GM12872 (cell line): ENCODE measurements at regions not wholly inside any gene's neighbourhood (a gene's known extent, or its start where the extent isn't known, plus 50 kb on each side); places are given as distances from the start of the nearest gene placed in this dataset.

Experiments
- TF ChIP-seq, protein P1 (sequence below): IDR thresholded peaks from 3 replicates; pipeline ENCODE4 v1.5.1; 2011; ENCODE audit warnings: low read depth, mild to moderate bottlenecking, low read length, moderate library complexity; ENCODE audit not compliant: insufficient read depth

- TF ChIP-seq, protein P1, sequence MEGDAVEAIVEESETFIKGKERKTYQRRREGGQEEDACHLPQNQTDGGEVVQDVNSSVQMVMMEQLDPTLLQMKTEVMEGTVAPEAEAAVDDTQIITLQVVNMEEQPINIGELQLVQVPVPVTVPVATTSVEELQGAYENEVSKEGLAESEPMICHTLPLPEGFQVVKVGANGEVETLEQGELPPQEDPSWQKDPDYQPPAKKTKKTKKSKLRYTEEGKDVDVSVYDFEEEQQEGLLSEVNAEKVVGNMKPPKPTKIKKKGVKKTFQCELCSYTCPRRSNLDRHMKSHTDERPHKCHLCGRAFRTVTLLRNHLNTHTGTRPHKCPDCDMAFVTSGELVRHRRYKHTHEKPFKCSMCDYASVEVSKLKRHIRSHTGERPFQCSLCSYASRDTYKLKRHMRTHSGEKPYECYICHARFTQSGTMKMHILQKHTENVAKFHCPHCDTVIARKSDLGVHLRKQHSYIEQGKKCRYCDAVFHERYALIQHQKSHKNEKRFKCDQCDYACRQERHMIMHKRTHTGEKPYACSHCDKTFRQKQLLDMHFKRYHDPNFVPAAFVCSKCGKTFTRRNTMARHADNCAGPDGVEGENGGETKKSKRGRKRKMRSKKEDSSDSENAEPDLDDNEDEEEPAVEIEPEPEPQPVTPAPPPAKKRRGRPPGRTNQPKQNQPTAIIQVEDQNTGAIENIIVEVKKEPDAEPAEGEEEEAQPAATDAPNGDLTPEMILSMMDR, result no peak
Observed at GRCh38 chr20:51961964-51962761, 159.8 kb upstream of the SALL4 start.

DNA sequence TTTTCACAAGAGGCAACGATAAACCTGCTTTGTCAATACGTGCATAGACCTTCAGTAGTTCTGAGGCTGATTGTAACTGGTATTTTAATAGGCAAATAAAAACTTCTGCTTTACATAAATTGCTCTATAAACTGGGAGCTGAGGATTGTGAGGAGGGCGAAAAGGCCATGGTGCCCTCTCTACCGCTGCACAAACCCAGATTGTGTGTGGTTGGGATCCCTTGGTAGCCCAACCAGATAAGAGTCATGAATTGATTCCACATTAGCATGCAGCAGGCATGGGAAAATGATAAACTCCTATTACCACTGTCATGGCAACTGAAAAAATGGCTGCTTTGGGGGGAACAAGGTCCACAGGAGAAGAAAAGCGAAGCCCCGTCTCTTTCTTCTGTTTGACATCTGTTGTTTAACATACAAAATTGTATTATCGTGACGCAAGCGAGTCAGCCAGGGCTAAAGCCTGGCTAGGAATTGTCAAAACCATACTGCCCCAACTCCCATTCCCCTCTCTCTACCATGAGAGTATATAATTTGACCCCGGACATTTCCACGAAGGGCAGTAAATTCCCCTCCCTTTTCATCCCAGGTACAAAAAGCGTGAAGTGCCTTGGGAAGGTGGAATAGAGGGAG lies 157.8 kb upstream of the SALL4 start:
- TF ChIP-seq, protein P1, result no peak

GRCh38 chr20:51959066-51959542 lies 156.8 kb upstream of the SALL4 start:
- TF ChIP-seq, protein P1, result no peak

DNA sequence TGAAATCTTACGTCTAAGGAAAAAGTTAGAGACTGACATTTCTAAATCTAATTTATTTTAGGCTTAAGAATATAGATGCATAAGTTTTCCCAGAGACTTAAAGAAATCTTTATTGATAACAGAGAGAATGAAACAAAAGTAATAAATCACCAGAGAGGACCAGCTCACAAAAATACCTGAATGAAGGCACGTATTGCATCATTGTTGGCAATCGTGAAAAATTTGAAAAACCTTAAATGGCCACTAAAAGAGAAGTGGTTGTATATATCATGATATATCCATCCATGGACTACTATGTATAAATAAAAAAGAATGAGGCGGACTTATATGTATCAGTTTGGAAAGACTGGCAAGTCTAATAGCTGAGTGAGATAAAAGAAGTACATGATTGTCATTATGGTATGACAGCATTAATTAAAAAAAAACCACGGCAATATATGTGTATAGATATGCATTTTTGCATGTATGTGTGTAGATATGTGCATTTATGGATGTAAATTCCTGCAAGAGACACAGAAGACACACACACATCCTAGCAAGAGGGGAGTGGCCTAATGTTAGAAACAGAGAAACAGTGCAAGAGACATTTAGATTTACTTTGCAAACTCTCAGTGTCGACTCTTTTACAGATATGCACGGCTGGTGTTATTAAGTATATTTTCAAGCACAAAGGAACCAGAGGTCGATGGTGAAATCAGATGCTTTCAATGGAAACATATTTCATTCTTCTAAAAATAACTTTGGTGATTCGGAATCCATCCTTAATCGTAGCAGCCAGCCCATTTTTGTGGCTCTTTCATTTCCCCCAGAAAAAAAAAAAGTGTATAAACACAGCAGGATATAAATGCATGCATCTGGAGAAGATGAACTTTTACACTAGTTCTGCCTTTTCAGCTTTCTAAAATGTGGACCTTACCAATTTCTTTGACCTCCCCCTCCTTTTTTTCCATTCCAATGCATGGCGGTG lies 156.1 kb upstream of the SALL4 start:
- TF ChIP-seq, protein P1, result no peak

GRCh38 chr20:51955756-51956155 lies 153.4 kb upstream of the SALL4 start:
- TF ChIP-seq, protein P1, result no peak

GRCh38 chr20:51953731-51954340 lies 151.5 kb upstream of the SALL4 start:
- TF ChIP-seq, protein P1, result no peak

GRCh38 chr20:51950926-51951325 lies 148.6 kb upstream of the SALL4 start:
- TF ChIP-seq, protein P1, result no peak
